HEK293 (cell line): ENCODE measurements at regions not wholly inside any gene's neighbourhood (a gene's known extent, or its start where the extent isn't known, plus 50 kb on each side); places are given as distances from the start of the nearest gene placed in this dataset.

Experiments used
- TCF7L2 ChIP-seq: IDR thresholded peaks from 2 replicates; pipeline ENCODE4 v1.6.1; 2011; ENCODE audit warnings: low read depth, mild to moderate bottlenecking, inconsistent platforms, low read length, moderate library complexity, borderline replicate concordance
- ZBTB20 ChIP-seq: fragments of 450-650 bp; formaldehyde crosslinking; IDR thresholded peaks from 2 replicates; pipeline ENCODE4 v1.5.1; 2016; ENCODE audit warnings: missing biosample characterization, missing genetic modification characterization
- ZEB2 ChIP-seq: fragments of 450-650 bp; formaldehyde crosslinking; IDR thresholded peaks from 2 replicates; pipeline ENCODE4 v1.5.1; 2016; ENCODE audit warnings: missing biosample characterization, missing genetic modification characterization
- ZNF146 ChIP-seq: fragments of 450-650 bp; formaldehyde crosslinking; IDR thresholded peaks from 2 replicates; pipeline ENCODE4 v1.5.1; 2016; ENCODE audit warnings: missing biosample characterization, missing genetic modification characterization
- TF ChIP-seq, protein P1 (sequence below): fragments of 450-650 bp; formaldehyde crosslinking; IDR thresholded peaks from 2 replicates; pipeline ENCODE4 v1.5.1; 2016; ENCODE audit warnings: missing biosample characterization, missing genetic modification characterization
- TF ChIP-seq, protein P2 (sequence below): fragments of 450-650 bp; formaldehyde crosslinking; IDR thresholded peaks from 2 replicates; pipeline ENCODE4 v1.5.1; 2016; ENCODE audit warnings: missing biosample characterization, missing genetic modification characterization, borderline replicate concordance

DNA sequence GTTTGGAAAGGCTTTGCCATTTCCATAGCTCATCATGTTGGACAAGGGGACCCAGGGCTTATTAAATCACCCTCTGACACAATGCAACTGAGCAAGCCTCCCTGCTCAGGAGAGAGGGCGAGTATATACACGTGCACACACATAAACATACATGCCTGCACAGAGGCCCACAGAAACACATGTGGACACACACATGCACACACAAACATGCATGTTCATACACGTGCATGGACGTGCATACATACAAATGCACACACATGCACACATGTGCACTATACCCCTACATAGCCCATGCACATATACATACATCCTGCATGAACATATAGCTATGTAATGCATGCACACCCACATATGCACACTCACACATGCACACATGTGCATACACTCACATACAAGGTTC, 99.5 kb upstream of the ALDH1B1 start:
- TF ChIP-seq ZEB2 (tag by site-specific recombination) = no peak
- TF ChIP-seq, protein P1, sequence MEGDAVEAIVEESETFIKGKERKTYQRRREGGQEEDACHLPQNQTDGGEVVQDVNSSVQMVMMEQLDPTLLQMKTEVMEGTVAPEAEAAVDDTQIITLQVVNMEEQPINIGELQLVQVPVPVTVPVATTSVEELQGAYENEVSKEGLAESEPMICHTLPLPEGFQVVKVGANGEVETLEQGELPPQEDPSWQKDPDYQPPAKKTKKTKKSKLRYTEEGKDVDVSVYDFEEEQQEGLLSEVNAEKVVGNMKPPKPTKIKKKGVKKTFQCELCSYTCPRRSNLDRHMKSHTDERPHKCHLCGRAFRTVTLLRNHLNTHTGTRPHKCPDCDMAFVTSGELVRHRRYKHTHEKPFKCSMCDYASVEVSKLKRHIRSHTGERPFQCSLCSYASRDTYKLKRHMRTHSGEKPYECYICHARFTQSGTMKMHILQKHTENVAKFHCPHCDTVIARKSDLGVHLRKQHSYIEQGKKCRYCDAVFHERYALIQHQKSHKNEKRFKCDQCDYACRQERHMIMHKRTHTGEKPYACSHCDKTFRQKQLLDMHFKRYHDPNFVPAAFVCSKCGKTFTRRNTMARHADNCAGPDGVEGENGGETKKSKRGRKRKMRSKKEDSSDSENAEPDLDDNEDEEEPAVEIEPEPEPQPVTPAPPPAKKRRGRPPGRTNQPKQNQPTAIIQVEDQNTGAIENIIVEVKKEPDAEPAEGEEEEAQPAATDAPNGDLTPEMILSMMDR (tag by site-specific recombination) = no peak
- no peak for TF ChIP-seq ZNF146 (tag by site-specific recombination)
- no peak for TF ChIP-seq ZBTB20 (tag by site-specific recombination)
- TF ChIP-seq TCF7L2 = no peak
- TF ChIP-seq, protein P2, sequence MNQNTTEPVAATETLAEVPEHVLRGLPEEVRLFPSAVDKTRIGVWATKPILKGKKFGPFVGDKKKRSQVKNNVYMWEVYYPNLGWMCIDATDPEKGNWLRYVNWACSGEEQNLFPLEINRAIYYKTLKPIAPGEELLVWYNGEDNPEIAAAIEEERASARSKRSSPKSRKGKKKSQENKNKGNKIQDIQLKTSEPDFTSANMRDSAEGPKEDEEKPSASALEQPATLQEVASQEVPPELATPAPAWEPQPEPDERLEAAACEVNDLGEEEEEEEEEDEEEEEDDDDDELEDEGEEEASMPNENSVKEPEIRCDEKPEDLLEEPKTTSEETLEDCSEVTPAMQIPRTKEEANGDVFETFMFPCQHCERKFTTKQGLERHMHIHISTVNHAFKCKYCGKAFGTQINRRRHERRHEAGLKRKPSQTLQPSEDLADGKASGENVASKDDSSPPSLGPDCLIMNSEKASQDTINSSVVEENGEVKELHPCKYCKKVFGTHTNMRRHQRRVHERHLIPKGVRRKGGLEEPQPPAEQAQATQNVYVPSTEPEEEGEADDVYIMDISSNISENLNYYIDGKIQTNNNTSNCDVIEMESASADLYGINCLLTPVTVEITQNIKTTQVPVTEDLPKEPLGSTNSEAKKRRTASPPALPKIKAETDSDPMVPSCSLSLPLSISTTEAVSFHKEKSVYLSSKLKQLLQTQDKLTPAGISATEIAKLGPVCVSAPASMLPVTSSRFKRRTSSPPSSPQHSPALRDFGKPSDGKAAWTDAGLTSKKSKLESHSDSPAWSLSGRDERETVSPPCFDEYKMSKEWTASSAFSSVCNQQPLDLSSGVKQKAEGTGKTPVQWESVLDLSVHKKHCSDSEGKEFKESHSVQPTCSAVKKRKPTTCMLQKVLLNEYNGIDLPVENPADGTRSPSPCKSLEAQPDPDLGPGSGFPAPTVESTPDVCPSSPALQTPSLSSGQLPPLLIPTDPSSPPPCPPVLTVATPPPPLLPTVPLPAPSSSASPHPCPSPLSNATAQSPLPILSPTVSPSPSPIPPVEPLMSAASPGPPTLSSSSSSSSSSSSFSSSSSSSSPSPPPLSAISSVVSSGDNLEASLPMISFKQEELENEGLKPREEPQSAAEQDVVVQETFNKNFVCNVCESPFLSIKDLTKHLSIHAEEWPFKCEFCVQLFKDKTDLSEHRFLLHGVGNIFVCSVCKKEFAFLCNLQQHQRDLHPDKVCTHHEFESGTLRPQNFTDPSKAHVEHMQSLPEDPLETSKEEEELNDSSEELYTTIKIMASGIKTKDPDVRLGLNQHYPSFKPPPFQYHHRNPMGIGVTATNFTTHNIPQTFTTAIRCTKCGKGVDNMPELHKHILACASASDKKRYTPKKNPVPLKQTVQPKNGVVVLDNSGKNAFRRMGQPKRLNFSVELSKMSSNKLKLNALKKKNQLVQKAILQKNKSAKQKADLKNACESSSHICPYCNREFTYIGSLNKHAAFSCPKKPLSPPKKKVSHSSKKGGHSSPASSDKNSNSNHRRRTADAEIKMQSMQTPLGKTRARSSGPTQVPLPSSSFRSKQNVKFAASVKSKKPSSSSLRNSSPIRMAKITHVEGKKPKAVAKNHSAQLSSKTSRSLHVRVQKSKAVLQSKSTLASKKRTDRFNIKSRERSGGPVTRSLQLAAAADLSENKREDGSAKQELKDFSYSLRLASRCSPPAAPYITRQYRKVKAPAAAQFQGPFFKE (tag by site-specific recombination) = no peak
